H1 (cell line): ENCODE measurements at regions not wholly inside any gene's neighbourhood (a gene's known extent, or its start where the extent isn't known, plus 50 kb on each side); places are given as distances from the start of the nearest gene placed in this dataset.

Experiments used
- CTCF ChIA-PET: fragments of 300-600 bp; sonication (Branson Sonifier 250); formaldehyde crosslinking; loops from one replicate; lab custom pipeline; 2021; ENCODE audit not compliant: partially characterized antibody; lab: Charles Lee
- POLR2A ChIA-PET: fragments of 300-600 bp; sonication (Branson Sonifier 250); formaldehyde crosslinking; loops from one replicate; lab custom pipeline; 2021; ENCODE audit warnings: inconsistent platforms; ENCODE audit not compliant: partially characterized antibody; lab: Charles Lee
- DNase-seq, 2 experiments: peaks; one replicate each; pipeline versions ENCODE4 v3.0.0 to v3.0.0-alpha.2; 2010 to 2022; ENCODE audit warnings: low spot score in 2 of 2, low read depth in 1 of 2, mixed read lengths in 1 of 2
- FAIRE-seq: peaks from 2 replicates; lab custom pipeline; 2011; peaks lifted over from hg19 to GRCh38; lab: Jason Lieb, UNC
- H2AFZ ChIP-seq: 2 replicates; pipeline ENCODE4 v1.8.1; 2012; ENCODE audit warnings: low read length, inconsistent platforms
- H2AK5ac ChIP-seq: 2 replicates; pipeline ENCODE4 v1.6.1; 2013; ENCODE audit warnings: low read depth, low read length
- H2BK120ac ChIP-seq: replicated peaks from 2 replicates; pipeline ENCODE3; 2013; ENCODE audit warnings: low read depth, low read length, inconsistent platforms
- H2BK12ac ChIP-seq: 2 replicates; pipeline ENCODE4 v1.6.1; 2013; ENCODE audit warnings: low read depth, low read length
- H2BK15ac ChIP-seq: 2 replicates; pipeline ENCODE4 v1.6.1; 2013; ENCODE audit warnings: low read length
- H2BK20ac ChIP-seq: 2 replicates; pipeline ENCODE4 v1.6.1; 2013; ENCODE audit warnings: low read length
- H2BK5ac ChIP-seq: 2 replicates; pipeline ENCODE4 v1.6.1; 2013; ENCODE audit warnings: low read depth, low read length
- H3K14ac ChIP-seq: 2 replicates; pipeline ENCODE4 v1.6.1; 2013; ENCODE audit warnings: inconsistent platforms; ENCODE audit not compliant: insufficient read length
- H3K18ac ChIP-seq: 2 replicates; pipeline ENCODE4 v1.6.1; 2013; ENCODE audit warnings: low read length; ENCODE audit errors: extremely low read depth
- H3K23ac ChIP-seq: 2 replicates; pipeline ENCODE4 v1.6.1; 2013; ENCODE audit warnings: inconsistent platforms; ENCODE audit not compliant: insufficient read length
- H3K23me2 ChIP-seq: 2 replicates; pipeline ENCODE4 v1.6.1; 2013; ENCODE audit warnings: low read depth, low read length
- H3K27ac ChIP-seq: 2 replicates; pipeline ENCODE4 v1.6.1; 2011; ENCODE audit warnings: low read depth, low read length, inconsistent platforms
- H3K27me3 ChIP-seq, 4 experiments: replicated peaks in 1 of 4; 1 replicate in 1 of 4; 2 replicates in 3 of 4; pipeline versions ENCODE4 v1.6.1 to v1.8.1; 2011 to 2013; ENCODE audit warnings: low read length in 3 of 4, mild to moderate bottlenecking in 3 of 4, inconsistent platforms in 2 of 4, mixed read lengths in 2 of 4, moderate library complexity in 1 of 4; ENCODE audit not compliant: control insufficient read depth in 3 of 4, insufficient read depth in 3 of 4; ENCODE audit errors: extremely low read depth in 1 of 4
- H3K36me3 ChIP-seq, 4 experiments: 2 replicates each; pipeline versions ENCODE4 v1.6.1 to v1.8.1; 2011 to 2013; ENCODE audit warnings: mild to moderate bottlenecking in 4 of 4, low read length in 3 of 4, moderate library complexity in 2 of 4, control low read depth in 1 of 4, inconsistent platforms in 1 of 4; ENCODE audit not compliant: insufficient read depth in 4 of 4, control insufficient read depth in 2 of 4
- H3K4ac ChIP-seq: replicated peaks from 2 replicates; pipeline ENCODE3; 2013; ENCODE audit warnings: low read length, low read depth, mixed read lengths, inconsistent platforms; ENCODE audit not compliant: insufficient read length
- H3K4me1 ChIP-seq, 4 experiments: replicated peaks in 1 of 4; 1 replicate in 1 of 4; 2 replicates in 3 of 4; pipeline versions ENCODE4 v1.6.1 to v1.8.1; 2011 to 2013; ENCODE audit warnings: low read length in 3 of 4, inconsistent platforms in 2 of 4, mixed read lengths in 1 of 4; ENCODE audit not compliant: insufficient read depth in 4 of 4, control insufficient read depth in 3 of 4
- H3K4me2 ChIP-seq, 2 experiments: 2 replicates each; pipeline versions ENCODE4 v1.6.1 to v1.8.1; 2011 to 2013; ENCODE audit warnings: low read depth in 2 of 2, low read length in 2 of 2, control low read depth in 1 of 2, inconsistent platforms in 1 of 2, mild to moderate bottlenecking in 1 of 2; ENCODE audit not compliant: insufficient read depth in 1 of 2
- H3K4me3 ChIP-seq, 4 experiments: fragments of 200-600, 300-600 bp in 1 of 4; sonication (generic), shearing (Covaris generic), sonication (Bioruptor Twin) in 1 of 4; 2 replicates each; pipeline versions ENCODE4 v1.5.1 to v1.8.1; 2011 to 2016; ENCODE audit warnings: low read length in 4 of 4, low read depth in 3 of 4, control low read depth in 2 of 4, inconsistent platforms in 2 of 4, mild to moderate bottlenecking in 2 of 4, mixed read lengths in 1 of 4, moderate library complexity in 1 of 4; ENCODE audit not compliant: insufficient read depth in 2 of 4; ENCODE audit errors: extremely low read depth in 1 of 4
- H3K56ac ChIP-seq: replicated peaks from 2 replicates; pipeline ENCODE3; 2013; ENCODE audit warnings: low read depth, mild to moderate bottlenecking, mixed read lengths, low read length, inconsistent platforms; ENCODE audit not compliant: insufficient read length
- H3K79me1 ChIP-seq: 2 replicates; pipeline ENCODE4 v1.6.1; 2013; ENCODE audit warnings: low read depth, low read length, control low read depth
- H3K79me2 ChIP-seq, 2 experiments: 2 replicates each; pipeline versions ENCODE4 v1.6.1 to v1.8.1; 2012 to 2013; ENCODE audit warnings: low read length in 2 of 2, mild to moderate bottlenecking in 2 of 2, inconsistent platforms in 1 of 2; ENCODE audit not compliant: insufficient read depth in 2 of 2, control insufficient read depth in 1 of 2
- H3K9ac ChIP-seq, 4 experiments: replicated peaks in 1 of 4; 1 replicate in 1 of 4; 2 replicates in 3 of 4; pipeline versions ENCODE4 v1.6.1 to v1.8.1; 2011 to 2013; ENCODE audit warnings: low read depth in 3 of 4, low read length in 3 of 4, control low read depth in 2 of 4, mild to moderate bottlenecking in 2 of 4, moderate library complexity in 2 of 4, inconsistent platforms in 1 of 4; ENCODE audit errors: extremely low read depth in 1 of 4
- H3K9me3 ChIP-seq, 2 experiments: 2 replicates each; pipeline versions ENCODE4 v1.6.1 to v1.8.1; 2012 to 2013; ENCODE audit warnings: mild to moderate bottlenecking in 2 of 2, moderate library complexity in 2 of 2, control low read depth in 1 of 2, inconsistent platforms in 1 of 2, low read depth in 1 of 2, low read length in 1 of 2, mixed read lengths in 1 of 2; ENCODE audit not compliant: insufficient read depth in 2 of 2
- H4K20me1 ChIP-seq, 2 experiments: replicated peaks in 1 of 2; 2 replicates each; pipeline versions ENCODE3 to v1.8.1; 2011 to 2013; ENCODE audit warnings: inconsistent platforms in 2 of 2, low read length in 2 of 2, mild to moderate bottlenecking in 1 of 2; ENCODE audit not compliant: insufficient read depth in 2 of 2, control insufficient read depth in 1 of 2
- H4K5ac ChIP-seq: 2 replicates; pipeline ENCODE4 v1.6.1; 2013; ENCODE audit warnings: low read length, low read depth, mixed read lengths, inconsistent platforms; ENCODE audit not compliant: insufficient read length
- H4K8ac ChIP-seq: 2 replicates; pipeline ENCODE4 v1.8.0; 2013; ENCODE audit warnings: mild to moderate bottlenecking, moderate library complexity, low read length, inconsistent platforms; ENCODE audit not compliant: insufficient read depth; ENCODE audit errors: extremely low read depth
- H4K91ac ChIP-seq: replicated peaks from 2 replicates; pipeline ENCODE3; 2013; ENCODE audit warnings: low read length, mixed read lengths, inconsistent platforms; ENCODE audit not compliant: insufficient read length
- BCL11A ChIP-seq, 2 experiments: IDR thresholded peaks; one replicate each; pipeline ENCODE4 v1.6.1; 2011; ENCODE audit warnings: low read depth in 2 of 2, low read length in 2 of 2, mild to moderate bottlenecking in 2 of 2
- CBX5 ChIP-seq: fragments of 300-800, 300-1000 bp; sonication (generic); IDR thresholded peaks from 2 replicates; pipeline ENCODE4 v1.7.1; 2016; ENCODE audit warnings: antibody characterized with exemption, low read length, low read depth
- CBX8 ChIP-seq: fragments of 300-800, 300-1000 bp; sonication (generic); IDR thresholded peaks from 2 replicates; pipeline ENCODE4 v1.7.1; 2016; ENCODE audit warnings: low read depth, low read length, borderline replicate concordance
- E2F6 ChIP-seq: IDR thresholded peaks from 2 replicates; pipeline ENCODE4 v1.6.1; 2012; ENCODE audit warnings: inconsistent platforms
- GABPA ChIP-seq: IDR thresholded peaks from 2 replicates; pipeline ENCODE4 v1.6.1; 2011; ENCODE audit warnings: mild to moderate bottlenecking, low read length, moderate library complexity, borderline replicate concordance; ENCODE audit not compliant: insufficient read depth
- HDAC2 ChIP-seq, 2 experiments: fragments of 300-600 bp in 1 of 2; sonication (generic) in 1 of 2; IDR thresholded peaks; 2 replicates each; pipeline ENCODE4 v1.6.1; 2011 to 2012; ENCODE audit warnings: low read depth in 2 of 2, low read length in 2 of 2, mild to moderate bottlenecking in 2 of 2, moderate library complexity in 2 of 2, borderline replicate concordance in 1 of 2, inconsistent platforms in 1 of 2
- JUN ChIP-seq: IDR thresholded peaks from 2 replicates; pipeline ENCODE4 v1.6.1; 2011; ENCODE audit warnings: low read depth, mild to moderate bottlenecking, improper control_type of control experiment, low read length
- MAFK ChIP-seq: IDR thresholded peaks from 2 replicates; pipeline ENCODE4 v1.6.1; 2012; ENCODE audit warnings: low read depth, mild to moderate bottlenecking, improper control_type of control experiment, low read length
- NRF1 ChIP-seq: IDR thresholded peaks from 2 replicates; pipeline ENCODE4 v1.6.1; 2011; ENCODE audit warnings: mild to moderate bottlenecking, low read depth, low read length, improper control_type of control experiment
- POLR2AphosphoS5 ChIP-seq: IDR thresholded peaks from 2 replicates; pipeline ENCODE4 v1.6.1; 2011; ENCODE audit warnings: low read depth, low read length
- RFX5 ChIP-seq: IDR thresholded peaks from 2 replicates; pipeline ENCODE4 v1.6.1; 2011; ENCODE audit warnings: low read depth, low read length, improper control_type of control experiment, borderline replicate concordance
- TAF7 ChIP-seq: optimal IDR thresholded peaks from 2 replicates; pipeline ENCODE3; 2011; ENCODE audit warnings: low read depth, mild to moderate bottlenecking, inconsistent platforms, low read length, moderate library complexity, borderline replicate concordance
- TBP ChIP-seq: IDR thresholded peaks from 2 replicates; pipeline ENCODE4 v1.6.1; 2011; ENCODE audit warnings: low read depth, low read length, improper control_type of control experiment
- YY1 ChIP-seq: IDR thresholded peaks from 2 replicates; pipeline ENCODE4 v1.6.1; 2011; ENCODE audit warnings: low read depth, mild to moderate bottlenecking, low read length
- WGBS, 2 experiments: shearing (Covaris generic) in 1 of 2; methylation state at CpG; one replicate each; pipeline versions ENCODE4 v1.1.6 to v1.1.7; 2013 to 2015; ENCODE audit warnings: low lambda C conversion rate in 2 of 2, mixed read lengths in 2 of 2, inconsistent platforms in 1 of 2, low coverage in 1 of 2, missing lambda C conversion rate in 1 of 2; ENCODE audit not compliant: insufficient replicate concordance in 2 of 2, insufficient coverage in 1 of 2, insufficient read length in 1 of 2; ENCODE audit errors: extremely low coverage in 1 of 2, missing lambda C conversion rate in 1 of 2; 5-methylcytosine and 5-hydroxymethylcytosine counted together

DNA sequence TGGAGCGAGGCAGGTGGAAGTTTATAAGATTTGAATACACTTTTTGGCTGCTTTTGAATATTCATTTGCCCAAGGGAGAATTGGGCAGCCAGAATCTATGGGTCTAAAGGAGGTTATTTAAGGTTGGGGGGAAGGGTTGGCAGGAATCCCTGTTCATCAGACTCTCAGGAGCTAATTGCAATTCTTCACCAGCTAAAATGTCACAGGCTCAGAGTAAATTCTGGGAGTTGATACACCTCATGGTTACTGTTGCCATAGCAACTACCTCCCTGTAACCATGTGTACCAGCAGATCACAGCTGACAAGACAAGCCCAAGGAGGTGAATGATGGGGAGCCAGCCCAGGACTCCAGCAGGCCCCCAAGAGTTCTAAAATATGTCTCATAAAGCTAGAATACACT lies 75.5 kb downstream of the CAMK2N1 start:
- Histone ChIP-seq H2BK5ac (no peak overlapping the region), H3K23ac (no peak overlapping the region), H2BK12ac (no peak overlapping the region), H4K91ac (no peak overlapping the region), H3K4ac (no peak overlapping the region), H3K36me3 (no peaks in the 10 kb centered on the region), H3K23me2 (no peaks in the 10 kb centered on the region), H2AFZ (no peak overlapping the region), H3K56ac (no peak overlapping the region), H2AK5ac (no peak overlapping the region), H3K14ac (no peak overlapping the region), H3K9me3 (no peaks in the 10 kb centered on the region), H2BK120ac (no peak overlapping the region), H3K4me3 (no peak overlapping the region), H4K5ac (no peak overlapping the region), H3K27me3 (peaks cover 23 to 77% (median 48%) of the 10 kb centered on the region in 4 experiments), H3K79me2 (no peaks in the 10 kb centered on the region), H4K8ac (no peak overlapping the region), H3K79me1 (no peaks in the 10 kb centered on the region), H3K18ac (no peak overlapping the region), H3K27ac (no peak overlapping the region), H3K4me2 (no peak overlapping the region), H3K9ac (no peak overlapping the region), H3K4me1 (peaks cover 0 to 4% (median 3%) of the 10 kb centered on the region in 4 experiments; a peak in 3 of 7 replicates), H2BK20ac (no peak overlapping the region), H4K20me1 (peaks cover 0 to 4% of the 10 kb centered on the region in 2 experiments), H2BK15ac (no peak overlapping the region)
- ChIA-PET CTCF (interaction anchor here (0.7 to 3.7 kb wide), 8 partner anchors 11 to 194 kb away, joined by 3 to 20 read pairs (median 4); partner anchors contain the start of gene VWA5B1), POLR2A (no interaction called here)
- FAIRE-seq (no peak), DNase-seq (no peak)
- WGBS, 2 experiments, result 100% methylated on average over 1 of the region's 1 CpG; no CpG with 5 or more reads in 1 of the 2 experiments
- TF ChIP-seq E2F6, result no peak
- TF ChIP-seq CBX5, result no peak
- no peak for TF ChIP-seq MAFK
- TF ChIP-seq RFX5, result no peak
- no peak for TF ChIP-seq TBP
- no peak for TF ChIP-seq BCL11A (IDR thresholded peaks at IDR 0.05; ENCODE audit: low read depth in 2 of 2, low read length in 2 of 2)
- TF ChIP-seq POLR2AphosphoS5, result no peak
- no peak for TF ChIP-seq TAF7
- TF ChIP-seq YY1, result no peak
- TF ChIP-seq JUN, result no peak
- no peak for TF ChIP-seq GABPA
- no peak for TF ChIP-seq CBX8
- TF ChIP-seq NRF1, result no peak
- TF ChIP-seq HDAC2 (IDR thresholded peaks at IDR 0.05; ENCODE audit: borderline replicate concordance in 1 of 2, low read depth in 2 of 2, low read length in 2 of 2), result no peak
